Retinal pigment epithelial cell (primary cell): ENCODE measurements at regions not wholly inside any gene's neighbourhood (a gene's known extent, or its start where the extent isn't known, plus 50 kb on each side); places are given as distances from the start of the nearest gene placed in this dataset.

Source experiments
- DNase-seq: peaks from one replicate; pipeline ENCODE4 v3.0.0-alpha.2; 2010; ENCODE audit warnings: low read depth
- H3K4me3 ChIP-seq: 2 replicates; pipeline ENCODE4 v1.5.1; 2011; ENCODE audit warnings: mild to moderate bottlenecking, low read length, control low read depth, moderate library complexity
- CTCF ChIP-seq: conservative IDR thresholded peaks from 2 replicates; pipeline ENCODE4 v1.5.1; 2011; ENCODE audit warnings: low read depth, low read length, control low read depth, inconsistent platforms

DNA sequence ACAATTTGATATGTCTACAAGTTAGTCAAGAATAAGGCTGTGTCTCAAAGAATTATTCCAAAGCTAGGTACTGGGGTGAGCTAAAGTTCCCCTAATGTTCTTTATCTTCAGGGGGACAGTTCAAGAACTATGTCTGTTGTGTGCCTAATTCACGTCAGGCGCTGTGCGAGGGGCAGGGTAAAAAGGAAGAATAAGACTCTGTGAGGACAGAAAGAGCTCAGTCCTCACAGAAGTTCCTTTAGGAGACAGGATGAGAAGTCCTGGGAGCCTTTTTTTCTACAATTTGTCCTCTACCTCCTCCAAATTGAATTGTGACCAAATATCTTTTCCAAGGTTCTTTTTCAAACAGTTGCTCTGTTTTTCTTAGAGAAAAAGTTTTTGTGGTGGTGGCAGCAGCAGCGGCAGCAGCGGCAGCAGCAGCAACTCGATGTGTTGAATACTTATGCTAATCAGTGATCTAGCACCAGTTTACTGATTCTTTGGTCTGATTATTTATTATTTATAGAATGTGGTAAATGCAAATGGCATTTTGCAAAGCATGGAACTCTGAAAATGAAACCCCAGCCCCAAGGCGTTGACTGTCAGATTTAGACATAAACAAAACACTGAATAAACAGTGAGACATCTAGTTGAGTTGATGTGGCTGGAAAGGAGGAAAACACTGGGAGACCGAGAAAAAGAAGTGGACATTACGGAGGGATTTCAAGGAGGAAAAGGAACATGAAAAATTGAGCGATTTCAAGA, 88.6 kb downstream of the GTPBP8 start:
- no peak for DNase-seq
- no peak overlapping the region for H3K4me3 ChIP-seq
- no peak for TF ChIP-seq CTCF

DNA sequence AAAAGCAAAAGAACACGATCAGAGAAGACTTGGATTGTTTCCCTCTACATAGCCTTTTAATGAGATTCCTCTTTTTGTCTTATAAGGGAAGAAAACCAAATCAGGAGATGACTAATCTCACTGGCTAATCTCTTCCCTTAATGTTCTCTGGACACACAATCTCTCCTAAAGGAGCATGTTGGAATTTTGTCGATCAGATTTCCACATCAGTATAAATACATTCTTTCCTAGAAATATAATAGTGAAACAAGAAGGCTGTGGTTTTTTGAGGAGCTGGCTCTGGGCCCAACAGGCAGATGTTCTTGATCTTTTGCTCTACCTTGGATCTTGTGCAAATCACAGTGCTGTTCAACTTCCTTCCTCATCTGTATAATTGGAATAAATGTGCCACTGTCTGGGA, 94.0 kb downstream of the GTPBP8 start:
- no peak for TF ChIP-seq CTCF
- peak; percentile 12 for DNase-seq
- no peak overlapping the region for H3K4me3 ChIP-seq

DNA sequence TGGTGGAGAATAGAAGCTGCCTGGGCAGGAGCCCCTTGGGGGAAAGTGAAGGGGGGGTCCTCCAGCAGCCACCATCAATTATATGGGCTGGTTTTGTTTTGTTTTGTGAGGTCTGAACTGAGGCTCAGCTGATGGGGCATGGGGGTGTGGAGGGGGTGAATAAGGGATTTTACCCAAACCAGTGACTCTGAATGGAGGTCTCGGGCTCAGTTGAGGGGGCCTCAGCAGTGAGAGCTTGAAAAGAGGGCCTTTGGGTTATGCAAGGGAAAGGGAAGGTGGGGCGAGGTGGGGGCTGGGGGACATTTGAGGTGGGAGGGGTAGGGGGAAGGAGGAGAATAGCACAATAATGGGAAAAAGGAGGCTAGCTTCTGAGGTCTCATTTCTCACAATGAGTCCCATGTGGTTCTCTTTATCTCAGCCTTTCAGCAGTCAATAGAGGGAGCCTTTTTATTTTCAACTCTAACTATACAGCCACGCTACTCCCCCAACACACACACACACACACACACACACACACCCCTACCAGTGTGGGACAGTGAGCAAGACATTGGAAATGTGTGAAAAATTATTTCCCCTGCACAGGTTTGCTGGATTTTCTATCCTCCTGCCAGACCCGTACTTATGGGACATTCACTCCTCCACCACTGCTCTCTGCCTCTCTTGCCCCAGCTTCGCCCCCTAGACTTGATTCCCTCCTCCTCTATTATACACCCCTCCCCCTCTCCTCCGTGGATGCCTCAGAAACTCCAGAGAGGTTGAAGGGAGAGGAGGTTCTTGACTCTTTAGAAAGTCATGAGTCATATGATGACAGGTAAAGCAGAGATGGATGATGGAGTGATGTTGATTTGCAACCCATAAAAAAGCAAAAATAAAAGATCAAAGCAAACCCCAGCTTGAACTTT, 96.0 kb downstream of the GTPBP8 start:
- no peak overlapping the region for H3K4me3 ChIP-seq

DNA sequence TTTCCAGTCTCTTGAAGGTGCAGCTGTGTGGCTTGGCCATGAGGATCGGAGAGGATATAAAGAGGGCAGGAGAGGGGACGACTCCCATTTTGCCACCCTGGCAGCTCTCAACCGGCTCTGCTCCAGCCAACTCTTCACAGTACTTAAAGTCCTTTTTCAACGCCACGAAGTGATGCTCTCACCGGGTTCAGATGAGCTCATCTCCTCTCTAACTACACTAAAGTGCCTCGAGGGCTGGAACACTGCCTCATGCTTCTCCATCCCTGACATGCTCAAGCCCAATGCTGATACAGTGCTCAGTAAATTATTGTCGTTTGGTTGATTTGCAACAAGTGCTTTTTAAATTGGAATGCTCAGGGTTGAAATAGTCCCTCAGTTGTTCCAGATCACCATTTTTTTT, 97.8 kb downstream of the GTPBP8 start:
- no peak for TF ChIP-seq CTCF
- DNase-seq, result no peak
- H3K4me3 ChIP-seq, result no peak overlapping the region

More for the DNA sequence above, 96.0 kb downstream of the GTPBP8 start:
- TF ChIP-seq CTCF, result no peak
- no peak for DNase-seq

DNA sequence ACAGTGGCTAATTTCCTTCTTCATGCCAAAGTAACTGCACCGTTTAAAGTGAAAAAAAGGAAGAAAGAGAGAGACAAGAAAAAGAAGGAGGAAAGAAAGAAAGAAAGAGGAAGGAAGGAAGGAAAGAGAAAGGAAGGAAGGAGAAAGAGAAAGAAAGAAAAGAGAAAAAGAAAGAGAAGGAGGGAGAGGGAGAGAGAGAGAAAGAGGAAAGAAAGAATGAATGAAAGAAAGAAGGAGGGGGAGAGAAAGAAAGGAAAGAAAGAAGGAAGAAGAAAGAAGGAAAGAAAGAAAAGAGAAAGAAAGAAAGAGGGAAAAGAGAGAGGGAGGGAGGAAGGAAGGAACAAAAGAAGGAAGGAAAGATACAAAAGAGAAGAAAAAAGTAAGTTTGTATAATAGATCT, 100.6 kb downstream of the GTPBP8 start:
- DNase-seq, result no peak
- no peak overlapping the region for H3K4me3 ChIP-seq
- TF ChIP-seq CTCF, result no peak

- no peak overlapping the region for H3K4me3 ChIP-seq
- TF ChIP-seq CTCF, result no peak
- DNase-seq, result no peak
Measured at GRCh38 chr3:113092746-113093145, 102.0 kb downstream of the GTPBP8 start.
